ENCODE measurements at regions not wholly inside any gene's neighbourhood (a gene's known extent, or its start where the extent isn't known, plus 50 kb on each side); places are given as distances from the start of the nearest gene placed in this dataset.
"Not testable (repeated sequence)": the region's sequence is repeated elsewhere in the genome, so short reads cannot be mapped to it uniquely, and the experiment has no call there.

DNA sequence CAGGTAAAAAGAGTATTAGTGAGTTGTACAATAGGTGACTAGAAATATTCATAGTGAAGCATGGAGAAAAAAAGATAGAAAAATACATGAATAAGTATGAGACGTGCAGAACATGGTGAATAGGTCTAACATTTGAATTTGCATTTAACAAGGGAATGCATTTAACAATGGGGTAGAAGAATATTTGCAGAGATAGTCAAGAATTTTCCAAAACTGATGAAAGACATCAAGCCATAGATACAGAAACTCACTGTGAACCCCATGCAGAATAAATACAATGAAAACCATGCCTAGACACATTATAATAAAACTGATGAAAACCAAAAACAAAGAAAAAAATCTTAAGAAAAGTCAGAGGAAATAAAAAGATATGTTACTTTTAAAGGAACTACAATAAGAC lies 184.8 kb downstream of the KTN1 start:
- DNase-seq (ENCODE audit: low read depth, low spot score) = no peak
- H3K27ac ChIP-seq = no peak overlapping the region

DNA sequence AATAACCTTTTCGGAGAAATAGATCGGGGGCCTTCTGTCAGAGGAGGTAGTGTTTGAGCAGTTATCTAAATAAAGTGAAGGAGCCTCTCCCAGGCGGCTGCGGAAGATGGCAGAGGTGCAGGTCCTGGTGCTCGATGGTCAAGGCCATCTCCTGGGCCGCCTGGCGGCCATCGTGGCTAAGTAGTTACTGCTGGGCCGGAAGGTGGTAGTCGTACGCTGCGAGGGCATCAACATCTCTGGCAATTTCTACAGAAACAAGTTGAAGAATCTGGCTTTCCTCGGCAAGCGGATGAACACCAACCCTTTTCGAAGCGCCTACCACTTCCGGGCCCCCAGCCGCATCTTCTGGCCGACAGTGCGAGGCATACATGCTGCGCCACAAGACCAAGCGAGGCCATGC lies 186.1 kb downstream of the KTN1 start:
- no peak overlapping the region for H3K27ac ChIP-seq
- no peak for DNase-seq (ENCODE audit: low read depth, low spot score)

DNA sequence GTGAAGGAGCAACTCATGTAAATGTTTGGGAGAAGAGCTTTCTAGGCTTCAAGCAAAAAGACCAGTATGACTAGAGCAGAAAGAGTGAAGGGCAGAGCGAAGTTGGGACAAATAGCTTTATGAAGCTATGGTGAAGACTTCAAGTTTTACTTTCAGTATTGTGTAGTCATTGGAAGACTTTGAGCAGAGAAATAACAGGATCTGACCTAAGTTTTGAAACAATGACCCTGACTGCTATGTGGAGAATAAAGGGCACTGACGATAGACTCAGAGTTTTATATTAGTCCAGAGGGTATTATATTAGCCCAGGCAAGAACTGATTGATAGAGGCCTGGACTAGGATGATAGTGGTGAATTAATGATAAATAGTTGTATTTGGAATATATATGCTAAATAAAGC lies 187.3 kb downstream of the KTN1 start:
- DNase-seq (ENCODE audit: low read depth, low spot score) = no peak
- no peak overlapping the region for H3K27ac ChIP-seq

DNA sequence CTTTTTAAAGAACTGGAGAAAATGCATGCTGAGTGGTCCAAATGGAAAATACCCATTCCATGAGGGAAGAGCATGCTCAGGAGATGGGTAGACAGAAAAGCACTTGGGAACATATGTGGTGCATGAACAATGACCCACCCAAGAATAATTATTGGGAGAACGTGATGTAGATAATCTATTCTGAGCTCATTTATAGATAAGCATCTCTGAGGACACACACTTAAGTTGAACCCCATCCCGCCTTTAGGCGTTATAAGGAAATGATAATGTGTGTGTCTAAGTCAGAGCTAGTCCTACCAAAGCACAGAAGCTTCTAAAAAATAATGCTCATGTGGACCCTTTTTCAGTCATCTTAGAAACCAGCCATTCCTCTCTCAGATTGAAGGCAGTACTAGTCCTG lies 189.9 kb downstream of the KTN1 start:
- no peak for DNase-seq (ENCODE audit: low read depth, low spot score)
- no peak overlapping the region for H3K27ac ChIP-seq

DNA sequence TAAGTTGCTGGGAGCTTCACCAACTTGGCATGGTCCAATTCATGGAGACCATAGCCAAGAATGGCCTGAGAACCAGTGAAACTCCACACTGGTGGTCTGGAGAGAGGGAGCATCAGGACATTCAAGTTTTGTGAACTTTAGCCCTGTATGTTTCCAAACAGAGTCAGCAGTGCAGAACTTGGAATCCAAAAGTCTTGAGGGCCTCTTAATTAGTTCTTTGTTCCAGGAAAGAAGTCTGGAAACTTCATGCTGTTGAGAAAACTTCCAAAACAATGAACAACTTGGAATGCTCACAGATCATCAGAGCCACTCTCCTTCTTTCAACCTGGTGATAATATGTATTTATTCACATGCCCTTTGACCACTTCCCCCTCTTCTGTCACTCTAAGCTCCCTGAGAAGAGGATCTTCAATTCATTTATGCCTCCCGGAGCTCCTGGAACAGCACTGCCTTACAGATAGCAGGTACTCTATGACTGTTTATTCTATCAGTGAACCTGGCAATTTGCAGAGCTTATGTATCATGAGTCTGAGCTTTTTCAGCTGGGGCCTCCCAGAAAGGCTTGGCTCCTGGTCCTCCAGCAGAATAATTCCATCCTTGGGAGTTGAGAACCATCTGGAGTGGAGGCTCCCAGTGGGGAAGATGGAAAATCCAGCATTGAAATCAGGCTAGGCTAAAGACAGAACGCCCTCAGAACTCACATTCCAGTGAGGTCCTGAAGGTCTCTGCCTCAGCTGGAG lies 191.4 kb downstream of the KTN1 start:
- DNase-seq (ENCODE audit: low read depth, low spot score) = no peak

DNA sequence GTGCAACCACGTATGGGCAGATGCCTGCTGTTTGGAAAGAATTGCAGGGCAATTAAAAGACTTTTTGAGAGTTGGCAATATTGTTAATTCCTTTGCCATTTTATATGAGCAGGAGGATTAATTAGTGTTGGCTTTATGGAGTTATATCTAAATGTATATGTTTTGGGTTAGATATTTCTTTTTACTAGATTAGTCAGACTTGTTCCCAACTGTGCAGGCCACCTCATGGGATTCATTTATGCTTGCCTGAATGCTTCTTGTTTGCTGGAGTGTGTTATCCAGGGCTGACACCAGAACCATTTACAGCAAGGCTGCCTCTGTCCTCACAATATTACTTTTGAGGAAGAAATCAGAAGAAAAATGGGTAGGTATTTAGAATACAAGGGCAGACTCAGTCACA lies 192.5 kb downstream of the KTN1 start:
- no peak overlapping the region for H3K27ac ChIP-seq
- no peak for DNase-seq (ENCODE audit: low read depth, low spot score)

More for the DNA sequence above, 191.4 kb downstream of the KTN1 start:
- no peak overlapping the region for H3K27ac ChIP-seq

DNA sequence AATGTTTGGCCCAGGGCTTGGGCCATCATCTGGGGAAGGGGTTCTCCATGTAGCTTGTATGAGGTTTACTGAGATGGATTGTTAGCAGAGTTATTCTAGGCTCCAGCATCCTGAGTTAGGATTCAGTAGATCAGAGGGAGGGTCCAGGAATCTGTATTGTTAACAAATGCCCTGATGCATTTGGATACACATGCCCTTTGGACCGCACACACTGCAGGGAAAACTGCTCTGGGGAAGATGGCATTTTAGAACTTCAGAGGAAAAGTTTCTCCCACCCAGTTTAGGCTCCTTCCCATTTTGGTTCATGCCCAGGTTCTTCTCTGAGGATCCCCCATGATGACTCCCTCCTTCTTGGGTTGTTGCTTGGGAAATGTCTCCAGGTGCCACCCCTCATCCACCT lies 193.3 kb downstream of the KTN1 start:
- no peak overlapping the region for H3K27ac ChIP-seq

DNA sequence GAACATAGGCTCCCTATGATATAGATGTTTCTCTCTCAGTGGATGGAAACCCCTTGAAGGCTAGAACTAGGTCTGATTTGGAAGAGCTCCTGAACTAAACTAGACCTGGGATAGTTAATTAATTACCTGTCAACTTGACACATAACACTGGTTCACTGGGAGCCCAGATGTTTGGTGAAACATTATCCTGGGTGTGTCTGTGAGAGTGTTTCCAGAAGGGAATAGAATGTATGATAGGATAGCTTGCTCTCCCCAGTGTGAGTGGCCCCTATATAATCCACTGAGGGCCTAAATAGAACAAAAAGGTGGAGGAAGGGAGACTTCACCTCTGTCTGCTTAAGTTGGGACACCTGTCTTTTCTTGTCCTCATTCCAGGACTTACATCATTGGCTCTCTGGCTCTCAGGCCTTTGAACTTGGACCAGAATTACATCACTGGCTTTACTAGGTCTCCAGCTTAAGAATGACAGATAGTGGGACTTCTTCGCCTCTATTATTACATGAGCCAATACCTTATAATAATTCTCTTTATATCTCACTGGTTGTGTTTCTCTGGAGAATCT lies 194.1 kb downstream of the KTN1 start:
- H3K27ac ChIP-seq = no peak overlapping the region
- no peak for DNase-seq (ENCODE audit: low read depth, low spot score)

More for the DNA sequence above, 193.3 kb downstream of the KTN1 start:
- DNase-seq (ENCODE audit: low read depth, low spot score) = no peak

DNA sequence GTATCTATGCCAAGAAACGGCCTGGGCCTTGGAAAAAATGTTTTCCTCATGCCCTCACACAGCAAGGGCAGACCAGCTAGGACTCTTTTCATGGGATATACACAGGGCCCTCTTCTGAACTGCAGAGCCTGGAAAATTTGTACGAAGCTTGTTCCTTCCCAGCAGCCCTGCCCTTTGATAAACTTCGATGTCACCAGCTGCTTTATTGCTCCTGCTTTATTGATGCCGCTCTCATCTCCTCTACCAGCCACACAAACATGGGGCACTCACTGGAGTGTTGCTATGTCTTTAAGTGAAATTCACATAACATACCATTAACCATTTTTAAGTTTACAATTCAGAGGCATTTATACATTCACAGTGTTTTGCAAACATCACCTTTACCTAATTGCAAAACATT lies 197.9 kb downstream of the KTN1 start:
- H3K27ac ChIP-seq = no peak overlapping the region
- DNase-seq (ENCODE audit: low read depth, low spot score) = no peak

DNA sequence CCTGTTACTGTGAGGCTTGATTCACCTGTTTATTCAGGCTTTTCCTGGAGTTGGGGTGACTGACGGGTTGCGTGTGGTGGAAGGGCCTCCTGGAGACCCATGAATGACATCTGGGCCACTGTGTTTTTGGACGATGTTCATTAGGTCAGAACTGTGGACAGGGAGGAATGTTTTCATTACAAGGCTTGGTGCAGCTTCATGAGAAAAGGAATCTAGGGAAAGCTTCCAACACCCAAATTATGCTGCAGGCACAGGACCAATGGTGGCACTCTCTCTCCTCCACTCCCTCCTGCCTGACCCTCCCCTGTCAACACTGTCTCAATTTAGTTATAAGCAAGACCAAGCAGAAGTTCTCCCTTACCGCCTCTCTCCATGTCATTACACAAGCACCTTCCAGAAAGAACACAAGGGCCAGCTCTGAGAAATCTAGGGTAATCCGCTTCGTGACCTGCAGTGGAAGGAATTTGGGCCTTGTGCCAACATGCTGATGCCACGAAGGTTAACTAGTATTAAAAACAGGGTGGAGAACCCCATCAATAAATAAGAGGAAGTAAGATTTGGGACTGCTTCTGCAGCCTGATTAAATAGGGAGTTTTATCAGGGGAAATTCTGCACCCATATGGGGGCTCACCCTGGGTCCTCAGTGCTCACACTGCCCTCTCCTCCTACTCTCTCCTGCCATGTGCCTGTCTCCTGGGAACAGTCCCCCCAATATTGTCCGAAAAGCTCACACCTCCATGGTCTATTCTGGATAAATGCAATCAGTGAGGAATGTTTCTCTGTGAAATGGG lies 200.3 kb downstream of the KTN1 start:
- peak overlapping the region; percentile 50 for H3K27ac ChIP-seq
- peak; percentile 62 for DNase-seq (ENCODE audit: low read depth, low spot score)

DNA sequence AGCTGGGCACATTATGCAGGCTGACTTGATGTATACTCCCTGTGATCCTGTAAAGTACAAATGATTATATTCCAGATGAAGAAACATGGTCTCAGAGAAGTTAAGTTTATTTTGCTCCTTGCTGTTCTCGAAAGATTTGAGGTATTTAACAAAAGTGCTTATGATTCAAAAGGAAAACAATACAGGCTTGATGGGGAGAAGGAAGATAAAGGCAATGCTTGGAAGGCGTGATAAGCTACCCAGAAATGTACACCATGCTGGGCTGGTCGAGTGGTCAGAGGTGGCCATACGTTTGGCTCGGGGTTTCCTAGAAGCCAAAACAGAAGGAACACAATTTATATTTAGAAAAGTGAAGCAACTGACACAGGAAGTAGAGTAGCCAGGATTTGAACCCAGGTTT lies 201.0 kb downstream of the KTN1 start:
- peak overlapping the region; percentile 50 for H3K27ac ChIP-seq
- DNase-seq (ENCODE audit: low read depth, low spot score) = no peak

DNA sequence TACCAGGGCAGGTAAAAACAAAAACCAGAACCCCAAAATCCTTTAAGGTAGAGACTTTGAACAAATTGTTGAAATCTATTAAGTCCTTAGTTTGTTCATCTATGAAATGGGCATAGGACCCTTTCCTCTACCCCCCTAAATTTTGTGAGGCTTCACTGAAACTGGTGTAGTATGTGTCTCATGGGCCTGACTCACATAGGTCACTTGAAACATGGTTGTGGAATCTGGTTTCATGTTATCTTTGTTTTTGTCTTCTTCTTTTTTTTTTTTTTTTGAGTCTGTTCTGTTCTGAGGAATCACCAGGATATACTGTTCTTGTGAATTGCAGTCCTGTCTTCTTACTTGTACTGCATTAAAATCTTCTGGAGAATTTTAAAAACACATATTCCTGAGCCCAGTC lies 202.2 kb downstream of the KTN1 start:
- DNase-seq (ENCODE audit: low read depth, low spot score) = no peak
- peak overlapping the region; percentile 13 for H3K27ac ChIP-seq

DNA sequence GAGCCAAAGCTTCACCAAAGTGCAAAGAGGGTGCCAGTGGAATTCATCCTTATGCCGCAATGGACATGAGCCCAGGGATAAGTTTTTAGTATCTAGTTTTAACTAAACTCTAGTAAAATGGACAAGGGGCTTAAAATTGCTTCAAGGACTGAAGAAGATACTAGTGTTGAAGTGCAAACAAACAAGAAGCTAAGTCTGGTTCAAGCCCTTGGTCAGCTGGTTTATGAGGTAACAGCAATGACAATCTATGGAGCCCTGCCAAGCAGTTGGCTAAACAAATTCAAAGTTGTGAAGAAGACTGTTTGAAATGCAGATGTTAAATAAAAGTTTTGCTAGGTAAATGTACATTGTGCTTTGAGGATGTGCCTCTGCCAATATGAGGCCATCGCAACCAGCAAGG lies 209.4 kb downstream of the KTN1 start:
- no peak overlapping the region for H3K27ac ChIP-seq
- DNase-seq (ENCODE audit: low read depth, low spot score) = no peak

DNA sequence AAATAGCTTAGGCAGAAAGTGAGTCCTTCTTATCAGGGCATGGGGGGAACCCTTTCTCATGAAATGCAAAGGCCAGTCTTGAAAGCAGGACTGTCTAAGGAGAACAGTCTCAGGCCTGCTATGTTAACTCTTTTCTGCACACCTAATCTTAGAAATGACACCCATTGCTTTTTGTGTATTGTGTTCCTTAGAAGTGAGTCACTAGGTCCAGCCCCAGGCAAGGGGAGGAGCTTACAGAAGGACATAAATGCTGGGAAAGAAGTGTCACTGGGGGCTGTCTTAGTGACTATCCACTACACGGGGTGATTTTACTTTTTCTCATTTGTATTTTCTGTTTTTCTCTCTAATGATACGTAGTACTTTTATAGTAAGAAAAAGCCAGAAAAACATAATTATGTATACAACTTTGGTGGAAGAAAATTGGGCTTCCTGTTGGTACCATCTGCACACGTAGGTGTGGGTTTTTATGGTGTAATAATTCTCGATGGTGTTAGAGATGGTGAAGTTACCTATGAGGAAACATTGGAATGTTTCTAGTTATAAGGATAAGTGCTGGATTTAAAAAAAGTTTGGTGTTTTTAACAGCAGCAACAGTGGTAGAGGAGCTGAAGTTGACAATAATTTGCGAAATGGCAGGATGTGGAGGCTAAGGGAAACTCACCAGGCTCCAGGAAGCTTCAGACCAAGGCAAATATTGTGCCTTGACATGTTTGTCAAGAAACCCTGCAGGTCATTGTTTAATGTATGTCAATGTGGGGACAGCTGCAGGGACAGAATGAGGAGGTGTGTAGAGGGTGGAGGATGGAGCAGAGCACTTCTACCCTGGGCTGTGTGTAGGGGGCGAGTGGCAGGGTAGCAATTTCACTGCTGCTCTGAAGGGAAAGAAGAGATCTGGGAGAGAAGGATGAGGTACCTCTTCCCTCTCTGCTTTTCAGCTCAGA lies 214.9 kb downstream of the KTN1 start:
- peak overlapping the region; percentile 66 for H3K27ac ChIP-seq
- no peak for DNase-seq (ENCODE audit: low read depth, low spot score)

DNA sequence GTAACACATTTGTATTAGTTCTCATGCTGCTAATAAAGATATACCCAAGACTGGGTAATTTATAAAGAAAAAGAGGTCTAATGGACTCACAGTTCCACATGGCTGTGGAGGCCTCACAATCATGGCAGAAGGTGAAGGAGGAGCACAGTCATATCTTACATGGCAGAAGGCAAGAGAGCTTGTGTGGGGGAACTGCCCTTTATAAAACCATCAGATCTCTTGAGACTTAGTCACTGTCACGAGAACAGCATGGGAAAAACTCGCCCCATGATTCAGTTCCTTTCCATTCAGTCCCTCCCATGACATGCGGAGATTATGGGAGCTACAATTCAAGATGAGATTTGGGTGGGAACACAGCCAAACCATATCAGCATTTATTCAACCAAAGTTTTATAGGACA lies 216.5 kb downstream of the KTN1 start:
- peak overlapping the region; percentile 66 for H3K27ac ChIP-seq

DNA sequence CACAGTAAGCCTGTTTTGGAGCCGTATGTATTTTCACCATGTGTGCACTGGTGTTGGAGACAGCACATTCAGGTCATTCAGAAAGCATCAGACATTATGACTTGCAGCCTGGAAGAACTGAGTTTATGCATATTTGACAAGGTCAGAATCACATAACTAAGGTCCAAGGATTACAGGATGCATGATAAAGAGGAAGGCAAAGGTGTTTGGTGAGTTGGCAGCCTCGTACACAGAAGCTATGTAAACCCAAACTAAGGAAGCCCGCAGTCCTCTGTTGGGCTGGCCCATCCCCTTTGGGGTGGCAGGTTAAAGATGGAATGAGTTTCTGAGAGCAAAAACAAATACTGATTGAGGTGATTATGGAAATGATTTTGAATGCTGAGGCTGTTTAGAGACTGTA lies 218.4 kb downstream of the KTN1 start:
- no peak overlapping the region for H3K27ac ChIP-seq
- DNase-seq (ENCODE audit: low read depth, low spot score) = no peak

More for the DNA sequence above, 216.5 kb downstream of the KTN1 start:
- not testable (repeated sequence) for DNase-seq (ENCODE audit: low read depth, low spot score)

DNA sequence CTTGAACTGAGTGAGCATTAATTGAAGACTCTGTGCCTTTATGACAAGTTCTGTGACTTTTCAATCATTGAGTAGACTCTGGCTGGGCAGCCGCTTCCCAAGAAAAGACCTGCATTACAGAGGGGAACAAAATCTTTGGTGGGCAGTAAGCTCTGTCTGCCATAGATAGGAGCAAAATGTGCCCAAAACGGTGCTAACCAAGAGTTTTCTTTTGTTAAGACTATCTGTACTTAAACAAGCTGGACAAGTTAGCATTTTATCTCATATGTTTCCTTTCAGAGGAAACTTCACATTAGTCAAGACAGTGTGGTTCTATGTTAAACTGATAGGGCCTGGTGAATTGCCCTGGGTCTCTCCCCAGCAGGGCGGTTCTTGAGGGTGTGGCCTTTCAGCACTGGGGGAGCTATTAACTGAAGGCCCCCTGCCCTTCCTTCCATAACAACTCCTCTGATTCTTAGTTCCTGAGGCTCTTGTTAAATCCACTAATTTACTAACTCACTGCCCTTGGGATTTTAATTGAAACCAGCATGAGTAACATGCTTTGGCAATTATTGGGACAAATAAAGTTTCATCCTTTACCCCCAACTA lies 219.6 kb downstream of the KTN1 start:
- no peak for DNase-seq (ENCODE audit: low read depth, low spot score)
- no peak overlapping the region for H3K27ac ChIP-seq

DNA sequence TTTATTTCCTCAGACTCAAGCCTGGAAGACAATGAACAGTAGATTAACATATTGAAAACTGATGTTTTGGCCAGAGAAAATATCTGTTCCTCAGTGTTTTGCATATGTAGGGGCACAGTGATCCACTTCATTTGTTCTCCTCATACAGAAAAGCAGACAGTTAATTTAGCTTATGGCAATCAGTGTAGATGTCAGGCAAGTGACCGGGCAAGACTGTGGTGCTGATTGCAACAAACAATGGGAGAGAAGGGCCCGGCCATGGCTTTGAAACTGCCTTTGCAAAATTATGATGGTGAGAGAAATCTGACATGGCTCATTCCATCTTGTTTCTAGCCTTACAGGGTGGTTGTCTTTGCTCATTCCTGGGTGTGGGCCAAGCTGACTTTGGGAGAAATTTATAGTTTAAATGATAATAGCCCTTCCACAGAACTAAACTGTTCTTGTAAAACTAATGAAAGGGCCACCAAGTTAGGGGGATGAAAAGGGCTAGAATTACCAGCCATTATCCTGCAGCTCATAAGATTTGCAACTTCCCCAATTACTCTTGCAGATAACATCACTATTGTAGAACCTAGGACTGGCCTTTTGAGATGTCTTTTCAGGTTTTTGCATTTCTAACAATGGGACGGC lies 220.3 kb downstream of the KTN1 start:
- no peak overlapping the region for H3K27ac ChIP-seq
- DNase-seq (ENCODE audit: low read depth, low spot score) = no peak

DNA sequence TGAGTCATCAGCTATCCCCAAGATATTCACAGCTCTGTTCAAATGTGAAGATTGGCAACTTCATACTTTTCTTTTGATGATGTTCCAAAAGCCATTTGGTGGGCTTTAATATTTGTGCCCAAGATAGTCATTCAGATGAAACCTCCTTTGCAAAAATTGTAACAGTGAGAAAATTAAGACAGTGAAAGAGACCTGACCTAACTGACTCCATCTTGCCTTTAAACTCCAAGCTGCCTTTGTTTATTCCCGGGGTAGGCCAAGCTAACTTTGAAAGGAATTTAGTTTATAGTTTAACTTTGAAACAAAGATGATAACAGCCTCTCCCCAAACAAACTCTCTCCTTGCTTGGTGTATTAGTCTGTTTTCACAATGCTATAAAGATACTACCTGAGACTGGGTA lies 221.1 kb downstream of the KTN1 start:
- no peak overlapping the region for H3K27ac ChIP-seq
- DNase-seq (ENCODE audit: low read depth, low spot score) = no peak

Measured in epithelial cell of prostate (primary cell).